ENCODE measurements at regions not wholly inside any gene's neighbourhood (a gene's known extent, or its start where the extent isn't known, plus 50 kb on each side); places are given as distances from the start of the nearest gene placed in this dataset.
A peak's percentile ranks its signal among the peaks of the same experiment; 100 is the strongest.

- 1% methylated on average over 43 of the region's 47 CpGs; no CpG with 5 or more reads in 1 of the 2 donors for WGBS, 2 donors
- TF ChIP-seq, protein P1, sequence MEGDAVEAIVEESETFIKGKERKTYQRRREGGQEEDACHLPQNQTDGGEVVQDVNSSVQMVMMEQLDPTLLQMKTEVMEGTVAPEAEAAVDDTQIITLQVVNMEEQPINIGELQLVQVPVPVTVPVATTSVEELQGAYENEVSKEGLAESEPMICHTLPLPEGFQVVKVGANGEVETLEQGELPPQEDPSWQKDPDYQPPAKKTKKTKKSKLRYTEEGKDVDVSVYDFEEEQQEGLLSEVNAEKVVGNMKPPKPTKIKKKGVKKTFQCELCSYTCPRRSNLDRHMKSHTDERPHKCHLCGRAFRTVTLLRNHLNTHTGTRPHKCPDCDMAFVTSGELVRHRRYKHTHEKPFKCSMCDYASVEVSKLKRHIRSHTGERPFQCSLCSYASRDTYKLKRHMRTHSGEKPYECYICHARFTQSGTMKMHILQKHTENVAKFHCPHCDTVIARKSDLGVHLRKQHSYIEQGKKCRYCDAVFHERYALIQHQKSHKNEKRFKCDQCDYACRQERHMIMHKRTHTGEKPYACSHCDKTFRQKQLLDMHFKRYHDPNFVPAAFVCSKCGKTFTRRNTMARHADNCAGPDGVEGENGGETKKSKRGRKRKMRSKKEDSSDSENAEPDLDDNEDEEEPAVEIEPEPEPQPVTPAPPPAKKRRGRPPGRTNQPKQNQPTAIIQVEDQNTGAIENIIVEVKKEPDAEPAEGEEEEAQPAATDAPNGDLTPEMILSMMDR (IDR thresholded peaks at IDR 0.05), result no peak
- TF ChIP-seq POLR2A (IDR thresholded peaks at IDR 0.05), result no peak
- H3K9me3 ChIP-seq, result no peaks in the 10 kb centered on the region
- H3K36me3 ChIP-seq (ENCODE audit: low read depth, missing control alignments), result no peaks in the 10 kb centered on the region
- no peaks in the 10 kb centered on the region for H3K27me3 ChIP-seq
- peak overlapping the region; percentile 78 to 83 for H3K27ac ChIP-seq
- peaks cover 9% of the 10 kb centered on the region for H3K4me1 ChIP-seq
- peak overlapping the region; percentile 62 to 81 for H3K4me3 ChIP-seq
- intact Hi-C loops (cut with DNase I; ENCODE audit: low total_unique reads), result no loop called here
- DNase-seq, result no peak
These were observed 51.8 kb upstream of the H6PD start for GRCh38 chr1:9182784-9183257.

- H3K36me3 ChIP-seq (ENCODE audit: low read depth, missing control alignments), result no peaks in the 10 kb centered on the region
- no peak for DNase-seq
- peak overlapping the region; percentile 62 to 81 for H3K4me3 ChIP-seq
- intact Hi-C loops (cut with DNase I; ENCODE audit: low total_unique reads), result no loop called here
- 27 to 40% methylated on average over 11 to 24 of the region's 24 CpGs for WGBS, 2 donors
- TF ChIP-seq POLR2A (IDR thresholded peaks at IDR 0.05), result no peak
- TF ChIP-seq, protein P1 (IDR thresholded peaks at IDR 0.05), result no peak
- H3K9me3 ChIP-seq, result no peaks in the 10 kb centered on the region
- peaks cover 9% of the 10 kb centered on the region for H3K4me1 ChIP-seq
- H3K27me3 ChIP-seq, result no peaks in the 10 kb centered on the region
- H3K27ac ChIP-seq, result no peak overlapping the region
These were observed 51.1 kb upstream of the H6PD start for GRCh38 chr1:9183441-9183840.

DNA sequence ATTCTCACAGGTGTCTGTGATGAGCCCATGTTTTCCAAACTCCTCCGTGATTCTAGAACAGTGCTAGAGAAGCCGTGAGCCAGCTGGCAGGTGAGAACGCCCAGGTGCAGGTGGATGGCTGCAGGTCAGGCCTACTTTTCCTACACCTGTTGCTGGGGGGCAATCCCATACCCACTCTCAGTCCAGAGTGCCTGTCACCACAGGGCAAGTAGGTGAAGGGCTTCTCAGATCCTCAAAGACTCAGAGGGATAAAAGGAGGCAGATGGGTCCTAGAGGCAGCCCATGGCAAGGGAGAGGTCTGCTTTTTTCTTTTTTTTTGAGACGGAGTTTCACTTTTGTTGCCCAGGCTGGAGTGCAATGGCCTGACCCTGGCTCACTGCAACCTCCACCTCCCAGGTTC is 50.7 kb upstream of the H6PD start:
- DNase-seq, result no peak
- WGBS, 2 donors, result 57 to 67% methylated on average over 1 to 4 of the region's 4 CpGs
- intact Hi-C loops (cut with DNase I; ENCODE audit: low total_unique reads), result no loop called here
- Histone ChIP-seq H3K9me3 (no peaks in the 10 kb centered on the region), H3K4me1 (peaks cover 9% of the 10 kb centered on the region), H3K27ac (no peak overlapping the region), H3K36me3 (ENCODE audit: low read depth, missing control alignments) (no peaks in the 10 kb centered on the region), H3K27me3 (no peaks in the 10 kb centered on the region), H3K4me3 (no peak overlapping the region)
- no peak for TF ChIP-seq POLR2A (IDR thresholded peaks at IDR 0.05)
- TF ChIP-seq, protein P1 (IDR thresholded peaks at IDR 0.05), result no peak

GRCh38 chr1:9184749-9185148 is 49.8 kb upstream of the H6PD start:
- 93 to 99% methylated on average over 5 to 8 of the region's 8 CpGs for WGBS, 2 donors
- Histone ChIP-seq H3K9me3 (no peaks in the 10 kb centered on the region), H3K4me1 (peaks cover 11% of the 10 kb centered on the region), H3K36me3 (ENCODE audit: low read depth, missing control alignments) (no peaks in the 10 kb centered on the region), H3K4me3 (no peak overlapping the region), H3K27me3 (no peaks in the 10 kb centered on the region), H3K27ac (no peak overlapping the region)
- TF ChIP-seq POLR2A (IDR thresholded peaks at IDR 0.05), result no peak
- TF ChIP-seq, protein P1 (IDR thresholded peaks at IDR 0.05), result no peak
- DNase-seq, result no peak
- intact Hi-C loops (cut with DNase I; ENCODE audit: low total_unique reads), result no loop called here

All from testis (tissue), 2 donors.